Heart left ventricle (tissue), 16 donors: ENCODE measurements at regions not wholly inside any gene's neighbourhood (a gene's known extent, or its start where the extent isn't known, plus 50 kb on each side); places are given as distances from the start of the nearest gene placed in this dataset.

Experiments
- ATAC-seq, 4 donors: fragments of 200-7000 bp; cut with Tn5 transposase; one replicate each; pipeline ENCODE4 v1.9.1; 2020 to 2022; ENCODE audit warnings: moderate library complexity in 4 of 4, mild to moderate bottlenecking in 3 of 4, moderate number of reproducible peaks in 1 of 4
- DNase-seq, 5 donors: peaks; one replicate each; pipeline ENCODE4 v3.0.0-alpha.2; 2020
- H3K27ac ChIP-seq, 12 donors: fragments of 200-600 bp; sonication (generic) in 4 of 12; one replicate each; pipeline versions ENCODE4 v1.5.0 to v1.8.0; 2016 to 2022; ENCODE audit warnings: mild to moderate bottlenecking in 2 of 12
- H3K27me3 ChIP-seq, 9 donors: fragments of 200-600 bp; sonication (generic) in 2 of 9; one replicate each; pipeline versions ENCODE4 v1.5.1 to v1.8.0; 2016 to 2022; ENCODE audit warnings: mild to moderate bottlenecking in 3 of 9
- H3K36me3 ChIP-seq, 9 donors: fragments of 200-600 bp; sonication (generic) in 2 of 9; one replicate each; pipeline versions ENCODE4 v1.5.0 to v1.8.0; 2018 to 2022; ENCODE audit warnings: mild to moderate bottlenecking in 2 of 9
- H3K4me1 ChIP-seq, 12 donors: fragments of 200-600 bp; sonication (generic) in 4 of 12; one replicate each; pipeline versions ENCODE4 v1.5.0 to v1.8.0; 2016 to 2022; ENCODE audit warnings: mild to moderate bottlenecking in 3 of 12
- H3K4me3 ChIP-seq, 12 donors: fragments of 200-600 bp; sonication (generic) in 4 of 12; one replicate each; pipeline versions ENCODE4 v1.5.0 to v1.8.0; 2017 to 2022; ENCODE audit warnings: mild to moderate bottlenecking in 9 of 12, moderate library complexity in 4 of 12
- H3K9me3 ChIP-seq, 12 donors: fragments of 200-600 bp; sonication (generic) in 4 of 12; one replicate each; pipeline versions ENCODE4 v1.5.0 to v1.8.0; 2016 to 2022; ENCODE audit warnings: mild to moderate bottlenecking in 1 of 12
- CTCF ChIP-seq, 12 donors: fragments of 200-600 bp; sonication (generic) in 4 of 12; IDR thresholded peaks; one replicate each; pipeline versions ENCODE4 v1.5.0 to v1.8.0; 2018 to 2022; ENCODE audit warnings: antibody characterized with exemption in 12 of 12, mild to moderate bottlenecking in 5 of 12
- POLR2A ChIP-seq, 2 donors: fragments of 450-650 bp; IDR thresholded peaks; one replicate each; pipeline ENCODE4 v1.6.1; 2017; ENCODE audit warnings: antibody characterized with exemption in 2 of 2, mild to moderate bottlenecking in 2 of 2, moderate library complexity in 2 of 2
- WGBS, 4 donors: extraction: QIAGEN DNeasy Blood & Tissue Kit in 2 of 4; methylation state at CpG; one replicate each; pipeline versions ENCODE4 v1.1.5 to v1.1.7; 2013 to 2018; 5-methylcytosine and 5-hydroxymethylcytosine counted together
- intact Hi-C, 10 donors: fragments of 100-400 bp; cut with DNase I; formaldehyde crosslinking; loops; one replicate each; pipeline versions ENCODE4 v1.11.1 to v1.14.2; 2022
- donor health status: ischemic (EF 13 %, LVEDD 7.1; RV severe dilation, severe dysfunction).
- donor health status: healthy with polysubstance abuse.
- donor health status: DM: no; HTN: yes; CAD: no.
- donor health status: DM: no; HTN: no; CAD: no.
- donor health status: ischemic (EF 25% LVEDD 6.9; RV normal size, moderate dysfunction).
- donor health status: ischemic (EF 25% LVEDD 5.7; RV mildly dilated, moderate dysfunction).
- donor health status: healthy.
- donor health status: DM: yes; HTN: yes; CAD: no.
- donor health status: ischemic (EF 35%, LVEDD 5.7; RV mildly dilated, moderate dysfunction).
- donor health status: nonischemic (EF 11% LVEDD 7.7; RV severe dilation, severe dysfunction).
- donor health status: DM: yes; HTN: yes; CAD: no.
- donor health status: PGD.
- donor health status: ischemic (EF 29% LVEDD 5.4; RV normal size, mild dysfunction).
- donor health status: nonischemic (EF 23%, LVEDD 6.1; RV moderate dilation, normal function).

- intact Hi-C loops = no loop called here
- no peak for DNase-seq
- WGBS, 4 donors = 68 to 80% (median 75%) methylated on average over 5 of the region's 5 CpGs
Observed at GRCh38 chr11:115941044-115941443, 436.8 kb upstream of the CADM1 start.

GRCh38 chr11:115939731-115940421, 435.7 kb upstream of the CADM1 start:
- WGBS, 4 donors = 82 to 86% (median 84%) methylated on average over 7 of the region's 7 CpGs
- H3K36me3 ChIP-seq = no peaks in the 10 kb centered on the region
- H3K4me1 ChIP-seq = peaks cover 0 to 17% (median 0%) of the 10 kb centered on the region in 12 donors
- no peaks in the 10 kb centered on the region for H3K9me3 ChIP-seq
- no peak for ATAC-seq
- no peak overlapping the region for H3K4me3 ChIP-seq
- H3K27ac ChIP-seq = no peak overlapping the region
- intact Hi-C loops = no loop called here
- H3K27me3 ChIP-seq = peaks cover 0 to 10% (median 0%) of the 10 kb centered on the region in 9 donors
- no peak for DNase-seq
- TF ChIP-seq POLR2A (IDR thresholded peaks at IDR 0.05) (no peak), CTCF (IDR thresholded peaks at IDR 0.05) (no peak)

More at GRCh38 chr11:115941044-115941443, 436.8 kb upstream of the CADM1 start:
- H3K27ac ChIP-seq = peak overlapping the region in 6 of 12 donors; percentile 15 to 75 (median 62)
- H3K27me3 ChIP-seq = peaks cover 0 to 7% (median 0%) of the 10 kb centered on the region in 9 donors
- TF ChIP-seq POLR2A (IDR thresholded peaks at IDR 0.05) (no peak), CTCF (IDR thresholded peaks at IDR 0.05) (no peak)
- no peak overlapping the region for H3K4me3 ChIP-seq
- ATAC-seq = peak in 2 of 4 donors; percentile 31 to 48
- H3K9me3 ChIP-seq = no peaks in the 10 kb centered on the region
- H3K36me3 ChIP-seq = no peaks in the 10 kb centered on the region
- peaks cover 0 to 17% (median 0%) of the 10 kb centered on the region in 12 donors for H3K4me1 ChIP-seq

GRCh38 chr11:115939104-115939730, 435.0 kb upstream of the CADM1 start:
- intact Hi-C loops = no loop called here
- Histone ChIP-seq H3K27ac (peak overlapping the region in 1 of 12 donors; percentile 23), H3K27me3 (peaks cover 0 to 10% (median 0%) of the 10 kb centered on the region in 9 donors), H3K4me1 (peaks cover 0 to 17% (median 0%) of the 10 kb centered on the region in 12 donors), H3K36me3 (no peaks in the 10 kb centered on the region), H3K4me3 (no peak overlapping the region), H3K9me3 (no peaks in the 10 kb centered on the region)
- 33 to 49% (median 41%) methylated on average over 6 of the region's 6 CpGs for WGBS, 4 donors
- TF ChIP-seq CTCF (IDR thresholded peaks at IDR 0.05) (no peak), POLR2A (IDR thresholded peaks at IDR 0.05) (no peak)
- peak; percentile 64 to 77 (median 71) for ATAC-seq
- DNase-seq = peak in 2 of 5 donors; percentile 32 to 59

- H3K4me1 ChIP-seq = peaks cover 0 to 30% (median 16%) of the 10 kb centered on the region in 12 donors
- ATAC-seq = no peak
- H3K27me3 ChIP-seq = peaks cover 0 to 4% (median 0%) of the 10 kb centered on the region in 9 donors
- no peak for TF ChIP-seq POLR2A (IDR thresholded peaks at IDR 0.05)
- TF ChIP-seq CTCF (IDR thresholded peaks at IDR 0.05) = no peak
- no peak overlapping the region for H3K4me3 ChIP-seq
- no peak for DNase-seq
- intact Hi-C loops = no loop called here
- no peak overlapping the region for H3K27ac ChIP-seq
- H3K9me3 ChIP-seq = no peaks in the 10 kb centered on the region
- WGBS, 4 donors = 64 to 70% (median 67%) methylated on average over 4 of the region's 4 CpGs
- no peaks in the 10 kb centered on the region for H3K36me3 ChIP-seq
Observed at GRCh38 chr11:115933564-115933963, 429.3 kb upstream of the CADM1 start.
